ENCODE measurements at regions not wholly inside any gene's neighbourhood (a gene's known extent, or its start where the extent isn't known, plus 50 kb on each side); places are given as distances from the start of the nearest gene placed in this dataset.

- no peak for TF ChIP-seq POLR2AphosphoS5 (IDR thresholded peaks at IDR 0.05; ENCODE audit: low read depth, low read length)
- TF ChIP-seq TAF1 (IDR thresholded peaks at IDR 0.05; ENCODE audit: borderline replicate concordance, insufficient read depth, low read length), result no peak
- TF ChIP-seq SIN3A (IDR thresholded peaks at IDR 0.05; ENCODE audit: borderline replicate concordance, insufficient read depth, low read length), result no peak
Measured at GRCh38 chr3:188041193-188041592, 112.8 kb upstream of the LPP start.

All from PFSK-1 (cell line).